Left lung (tissue), 4 donors: ENCODE measurements at regions not wholly inside any gene's neighbourhood (a gene's known extent, or its start where the extent isn't known, plus 50 kb on each side); places are given as distances from the start of the nearest gene placed in this dataset.

Experiments
- ATAC-seq: fragments of 200-7000 bp; cut with Tn5 transposase; one replicate; pipeline ENCODE4 v1.9.1; 2020; ENCODE audit warnings: moderate library complexity
- DNase-seq, 4 donors: peaks; one replicate each; pipeline ENCODE4 v3.0.0-alpha.2; 2013 to 2020
- H3K27ac ChIP-seq, 2 donors: fragments of 200-600 bp; sonication (generic) in 1 of 2; one replicate each; pipeline versions ENCODE4 v1.5.0 to v1.8.0; 2020 to 2021
- H3K27me3 ChIP-seq, 2 donors: fragments of 200-600 bp; sonication (generic) in 1 of 2; one replicate each; pipeline versions ENCODE4 v1.5.0 to v1.8.0; 2020 to 2021
- H3K36me3 ChIP-seq, 2 donors: fragments of 200-600 bp; sonication (generic) in 1 of 2; one replicate each; pipeline versions ENCODE4 v1.5.0 to v1.8.0; 2020 to 2021
- H3K4me1 ChIP-seq, 2 donors: fragments of 200-600 bp; one replicate each; pipeline ENCODE4 v1.8.0; 2021
- H3K4me3 ChIP-seq, 2 donors: fragments of 200-600 bp; sonication (generic) in 1 of 2; one replicate each; pipeline versions ENCODE4 v1.5.0 to v1.8.0; 2020 to 2021; ENCODE audit warnings: mild to moderate bottlenecking in 1 of 2
- H3K9me3 ChIP-seq, 2 donors: fragments of 200-600 bp; sonication (generic) in 1 of 2; one replicate each; pipeline versions ENCODE4 v1.5.0 to v1.8.0; 2020 to 2021
- CTCF ChIP-seq, 2 donors: fragments of 200-600 bp; sonication (generic) in 1 of 2; IDR thresholded peaks; one replicate each; pipeline versions ENCODE4 v1.5.0 to v1.8.0; 2021; ENCODE audit warnings: antibody characterized with exemption in 2 of 2
- intact Hi-C, 2 donors: fragments of 100-400 bp; cut with DNase I; formaldehyde crosslinking; loops; one replicate each; pipeline versions ENCODE4 v1.11.2 to v1.14.2; 2022
- donor health status: DM: no; HTN: yes; CAD: no.
- donor health status: DM: no; HTN: no; CAD: no.

DNA sequence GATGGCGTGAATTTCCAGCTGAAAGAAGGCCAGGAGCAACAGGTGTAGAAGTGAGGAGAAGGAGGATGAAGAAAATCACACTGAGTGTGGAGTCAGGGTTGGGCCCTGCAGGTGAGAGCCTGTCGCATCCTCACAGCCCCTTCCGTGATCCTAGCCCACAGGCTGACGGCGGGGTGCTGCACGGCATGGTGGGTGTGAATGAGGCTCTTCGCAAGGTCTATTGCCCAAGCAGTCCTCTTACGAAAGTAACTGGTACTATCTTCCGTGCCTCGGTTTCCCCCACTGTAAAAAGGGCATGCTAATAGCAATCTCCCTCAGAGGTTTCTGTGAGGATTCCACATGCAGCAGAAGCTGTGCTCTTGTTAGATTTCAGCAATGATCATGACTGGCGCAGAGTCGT is 129.9 kb upstream of the TNS3 start:
- intact Hi-C loops: no loop called here
- DNase-seq (no peak), ATAC-seq (no peak)
- H3K9me3 ChIP-seq: no peaks in the 10 kb centered on the region
- no peaks in the 10 kb centered on the region for H3K4me1 ChIP-seq
- no peak overlapping the region for H3K4me3 ChIP-seq
- H3K27me3 ChIP-seq: no peaks in the 10 kb centered on the region
- no peak overlapping the region for H3K27ac ChIP-seq
- no peak for TF ChIP-seq CTCF (IDR thresholded peaks at IDR 0.05)
- no peaks in the 10 kb centered on the region for H3K36me3 ChIP-seq

DNA sequence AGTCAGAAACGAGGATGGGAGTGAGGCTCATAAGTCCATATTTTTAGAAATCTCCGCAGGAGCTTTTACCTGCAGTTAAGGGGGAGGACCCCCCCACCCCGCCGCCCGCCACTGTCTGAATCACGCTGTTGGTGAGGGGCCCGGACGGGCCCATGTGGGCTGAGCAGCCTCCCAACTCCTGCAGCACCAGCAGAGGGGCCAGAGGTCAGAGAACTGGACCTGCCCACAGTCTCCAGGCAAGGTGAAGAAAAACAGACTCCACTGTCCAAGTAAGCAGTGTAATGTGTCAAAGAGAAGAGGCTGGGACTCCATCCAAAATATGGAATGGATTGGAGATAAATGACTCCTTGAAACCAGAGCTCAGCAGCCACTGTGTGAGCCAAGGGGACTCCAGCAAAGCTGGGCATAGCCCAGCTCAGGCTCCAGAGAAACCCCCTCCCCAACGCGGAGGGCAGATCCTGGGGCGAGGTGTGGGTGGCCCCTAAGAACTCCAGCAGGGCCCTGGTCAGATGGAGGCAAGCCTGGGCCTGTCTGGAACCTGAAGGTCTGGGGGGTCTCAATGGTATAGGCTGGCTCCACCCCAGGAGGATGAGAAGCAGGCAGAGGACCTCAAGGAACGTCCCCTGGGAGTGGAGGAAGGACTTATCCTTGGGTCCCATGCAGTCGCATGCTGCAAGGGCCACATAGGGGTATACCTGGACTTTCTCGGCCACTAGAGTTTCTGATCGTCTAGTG is 128.5 kb upstream of the TNS3 start:
- ATAC-seq (no peak), DNase-seq (no peak)
- Histone ChIP-seq H3K9me3 (no peaks in the 10 kb centered on the region), H3K27me3 (no peaks in the 10 kb centered on the region), H3K36me3 (no peaks in the 10 kb centered on the region), H3K4me3 (no peak overlapping the region), H3K4me1 (no peaks in the 10 kb centered on the region), H3K27ac (no peak overlapping the region)
- intact Hi-C loops: no loop called here
- TF ChIP-seq CTCF (IDR thresholded peaks at IDR 0.05): no peak

DNA sequence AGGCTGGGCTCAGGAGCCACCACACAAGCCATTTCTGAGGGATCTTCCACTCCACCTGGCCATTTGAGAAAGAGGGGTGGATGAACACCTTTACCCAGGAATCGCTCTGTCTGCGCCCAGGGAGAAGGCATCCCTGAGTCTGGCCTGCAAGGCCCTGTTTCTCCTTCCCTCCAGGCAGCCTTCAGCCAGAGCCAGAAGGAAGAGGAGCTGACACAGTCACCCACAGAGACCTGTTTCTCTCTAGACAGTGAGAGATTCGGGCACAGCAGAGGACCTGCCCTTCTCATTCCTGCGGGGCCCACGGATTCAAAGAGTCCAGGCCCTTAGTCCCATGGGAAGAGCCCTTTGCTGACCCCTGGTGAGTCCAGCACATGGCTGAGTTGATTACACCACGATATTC is 127.5 kb upstream of the TNS3 start:
- Histone ChIP-seq H3K4me3 (no peak overlapping the region), H3K4me1 (no peaks in the 10 kb centered on the region), H3K9me3 (no peaks in the 10 kb centered on the region), H3K27ac (no peak overlapping the region), H3K27me3 (no peaks in the 10 kb centered on the region), H3K36me3 (no peaks in the 10 kb centered on the region)
- no peak for TF ChIP-seq CTCF (IDR thresholded peaks at IDR 0.05)
- DNase-seq (no peak), ATAC-seq (no peak)
- intact Hi-C loops: no loop called here

DNA sequence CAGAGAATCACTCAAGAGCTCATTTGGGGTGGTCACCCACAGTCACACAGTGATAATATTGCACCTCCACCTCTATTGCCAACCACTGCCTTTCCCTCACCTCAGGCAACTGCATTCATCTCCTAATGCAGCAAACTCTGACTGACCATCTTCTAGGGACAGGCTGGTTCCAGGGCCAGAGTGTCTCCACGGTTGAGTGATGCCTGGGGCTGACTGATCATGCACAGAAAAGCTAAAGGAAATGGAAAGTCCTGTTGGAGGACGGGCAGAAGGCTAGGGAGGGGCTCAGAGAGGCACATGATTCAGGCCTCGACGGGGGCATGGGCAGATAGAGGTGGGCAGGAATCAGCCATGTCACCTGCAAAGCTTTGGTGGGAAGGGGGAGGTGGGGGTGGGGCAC is 127.1 kb upstream of the TNS3 start:
- Histone ChIP-seq H3K4me1 (no peaks in the 10 kb centered on the region), H3K36me3 (no peaks in the 10 kb centered on the region), H3K4me3 (no peak overlapping the region), H3K9me3 (no peaks in the 10 kb centered on the region), H3K27ac (no peak overlapping the region), H3K27me3 (no peaks in the 10 kb centered on the region)
- intact Hi-C loops: no loop called here
- no peak for TF ChIP-seq CTCF (IDR thresholded peaks at IDR 0.05)
- DNase-seq (no peak), ATAC-seq (no peak)

GRCh38 chr7:47707583-47707982 is 125.7 kb upstream of the TNS3 start:
- intact Hi-C loops: no loop called here
- TF ChIP-seq CTCF (IDR thresholded peaks at IDR 0.05): no peak
- no peak for ATAC-seq
- Histone ChIP-seq H3K27ac (no peak overlapping the region), H3K9me3 (no peaks in the 10 kb centered on the region), H3K4me3 (no peak overlapping the region), H3K4me1 (no peaks in the 10 kb centered on the region), H3K36me3 (no peaks in the 10 kb centered on the region), H3K27me3 (no peaks in the 10 kb centered on the region)
- DNase-seq: no peak
